ENCODE measurements at regions not wholly inside any gene's neighbourhood (a gene's known extent, or its start where the extent isn't known, plus 50 kb on each side); places are given as distances from the start of the nearest gene placed in this dataset.

- TF ChIP-seq, protein P1, sequence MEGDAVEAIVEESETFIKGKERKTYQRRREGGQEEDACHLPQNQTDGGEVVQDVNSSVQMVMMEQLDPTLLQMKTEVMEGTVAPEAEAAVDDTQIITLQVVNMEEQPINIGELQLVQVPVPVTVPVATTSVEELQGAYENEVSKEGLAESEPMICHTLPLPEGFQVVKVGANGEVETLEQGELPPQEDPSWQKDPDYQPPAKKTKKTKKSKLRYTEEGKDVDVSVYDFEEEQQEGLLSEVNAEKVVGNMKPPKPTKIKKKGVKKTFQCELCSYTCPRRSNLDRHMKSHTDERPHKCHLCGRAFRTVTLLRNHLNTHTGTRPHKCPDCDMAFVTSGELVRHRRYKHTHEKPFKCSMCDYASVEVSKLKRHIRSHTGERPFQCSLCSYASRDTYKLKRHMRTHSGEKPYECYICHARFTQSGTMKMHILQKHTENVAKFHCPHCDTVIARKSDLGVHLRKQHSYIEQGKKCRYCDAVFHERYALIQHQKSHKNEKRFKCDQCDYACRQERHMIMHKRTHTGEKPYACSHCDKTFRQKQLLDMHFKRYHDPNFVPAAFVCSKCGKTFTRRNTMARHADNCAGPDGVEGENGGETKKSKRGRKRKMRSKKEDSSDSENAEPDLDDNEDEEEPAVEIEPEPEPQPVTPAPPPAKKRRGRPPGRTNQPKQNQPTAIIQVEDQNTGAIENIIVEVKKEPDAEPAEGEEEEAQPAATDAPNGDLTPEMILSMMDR (IDR thresholded peaks at IDR 0.05), result no peak
- H3K9me3 ChIP-seq, result no peaks in the 10 kb centered on the region
- intact Hi-C loops (cut with DNase I), result no loop called here
- H3K36me3 ChIP-seq (ENCODE audit: insufficient read depth in 1 of 2, low read depth in 1 of 2), result no peaks in the 10 kb centered on the region
- no peaks in the 10 kb centered on the region for H3K4me1 ChIP-seq
- DNase-seq, result no peak
- H3K27me3 ChIP-seq (ENCODE audit: insufficient read depth in 3 of 3, low read length in 2 of 3), result no peaks in the 10 kb centered on the region
- no peak overlapping the region for H3K27ac ChIP-seq
- H3K4me3 ChIP-seq, result no peak overlapping the region
- ATAC-seq, result no peak
These were observed 88.1 kb upstream of the ETV6 start for GRCh38 chr12:11561411-11561810.

- no peaks in the 10 kb centered on the region for H3K27me3 ChIP-seq (ENCODE audit: insufficient read depth in 3 of 3, low read length in 2 of 3)
- H3K36me3 ChIP-seq (ENCODE audit: insufficient read depth in 1 of 2, low read depth in 1 of 2), result no peaks in the 10 kb centered on the region
- no peak for ATAC-seq
- DNase-seq, result no peak
- 86 to 91% (median 87%) methylated on average over 10 of the region's 10 CpGs for WGBS, 3 donors
- H3K4me3 ChIP-seq, result no peak overlapping the region
- no peaks in the 10 kb centered on the region for H3K9me3 ChIP-seq
- H3K27ac ChIP-seq, result no peak overlapping the region
- H3K4me1 ChIP-seq, result no peaks in the 10 kb centered on the region
- TF ChIP-seq, protein P1 (IDR thresholded peaks at IDR 0.05), result no peak
- intact Hi-C loops (cut with DNase I), result no loop called here
These were observed 85.4 kb upstream of the ETV6 start for GRCh38 chr12:11563785-11564739.

GRCh38 chr12:11564984-11565651 lies 84.4 kb upstream of the ETV6 start:
- 88 to 92% (median 92%) methylated on average over 7 of the region's 7 CpGs for WGBS, 3 donors

DNA sequence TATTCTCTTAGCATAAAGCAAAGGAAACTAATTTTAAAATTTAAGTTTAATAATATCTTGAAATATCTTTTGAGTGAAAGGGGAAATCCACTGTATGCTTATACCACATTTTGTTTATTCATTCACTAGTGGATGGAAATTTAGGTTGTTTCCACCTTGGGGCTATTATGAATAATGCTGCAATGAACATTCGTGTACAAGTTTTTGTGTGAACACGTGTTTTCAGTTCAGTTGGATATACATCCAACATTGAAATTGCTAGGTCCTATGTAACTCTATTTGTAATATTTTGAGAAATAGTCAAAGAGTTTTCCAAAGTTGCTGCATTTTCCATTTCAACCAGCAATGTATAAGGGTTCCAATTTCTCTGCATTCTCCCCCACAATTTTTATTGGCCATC lies 83.7 kb upstream of the ETV6 start:
- H3K36me3 ChIP-seq (ENCODE audit: insufficient read depth in 1 of 2, low read depth in 1 of 2), result no peaks in the 10 kb centered on the region
- H3K4me3 ChIP-seq, result no peak overlapping the region
- TF ChIP-seq, protein P1 (IDR thresholded peaks at IDR 0.05), result no peak
- no peak for DNase-seq
- H3K27ac ChIP-seq, result no peak overlapping the region
- no peaks in the 10 kb centered on the region for H3K4me1 ChIP-seq
- no peaks in the 10 kb centered on the region for H3K27me3 ChIP-seq (ENCODE audit: insufficient read depth in 3 of 3, low read length in 2 of 3)
- intact Hi-C loops (cut with DNase I), result no loop called here
- no peak for ATAC-seq
- no peaks in the 10 kb centered on the region for H3K9me3 ChIP-seq
- 79 to 89% (median 84%) methylated on average over 2 of the region's 2 CpGs for WGBS, 3 donors

More at GRCh38 chr12:11564984-11565651, 84.4 kb upstream of the ETV6 start:
- intact Hi-C loops (cut with DNase I), result no loop called here
- no peak overlapping the region for H3K4me3 ChIP-seq
- no peaks in the 10 kb centered on the region for H3K36me3 ChIP-seq (ENCODE audit: insufficient read depth in 1 of 2, low read depth in 1 of 2)
- no peaks in the 10 kb centered on the region for H3K9me3 ChIP-seq
- TF ChIP-seq, protein P1 (IDR thresholded peaks at IDR 0.05), result no peak
- no peak overlapping the region for H3K27ac ChIP-seq
- H3K27me3 ChIP-seq (ENCODE audit: insufficient read depth in 3 of 3, low read length in 2 of 3), result no peaks in the 10 kb centered on the region
- ATAC-seq (no peak), DNase-seq (no peak)
- no peaks in the 10 kb centered on the region for H3K4me1 ChIP-seq

Data from psoas muscle (tissue), 7 donors.